Aorta (tissue), 5 donors: ENCODE measurements at regions not wholly inside any gene's neighbourhood (a gene's known extent, or its start where the extent isn't known, plus 50 kb on each side); places are given as distances from the start of the nearest gene placed in this dataset.
"Not testable (repeated sequence)": the region's sequence is repeated elsewhere in the genome, so short reads cannot be mapped to it uniquely, and the experiment has no call there.

Experiments
- ATAC-seq: fragments of 200-7000 bp; cut with Tn5 transposase; one replicate; pipeline ENCODE4 v1.9.1; 2022; ENCODE audit warnings: moderate library complexity; ENCODE audit not compliant: low FRiP score
- DNase-seq, 2 donors: peaks; one replicate each; pipeline ENCODE4 v3.0.0-alpha.2; 2020
- H3K27ac ChIP-seq, 2 donors: one replicate each; pipeline ENCODE4 v1.5.1; 2013; ENCODE audit warnings: low read length in 2 of 2, mild to moderate bottlenecking in 2 of 2, moderate library complexity in 2 of 2, control low read depth in 1 of 2, inconsistent platforms in 1 of 2, low read depth in 1 of 2
- H3K27me3 ChIP-seq, 2 donors: one replicate each; pipeline ENCODE4 v1.6.1; 2013; ENCODE audit warnings: control low read depth in 1 of 2, low read length in 1 of 2, mild to moderate bottlenecking in 1 of 2, moderate library complexity in 1 of 2; ENCODE audit not compliant: insufficient read depth in 2 of 2, control insufficient read depth in 1 of 2
- H3K36me3 ChIP-seq, 2 donors: one replicate each; pipeline ENCODE4 v1.6.1; 2013; ENCODE audit warnings: control low read depth in 1 of 2, low read length in 1 of 2, mild to moderate bottlenecking in 1 of 2; ENCODE audit not compliant: insufficient read depth in 2 of 2, control insufficient read depth in 1 of 2
- H3K4me1 ChIP-seq, 2 donors: one replicate each; pipeline ENCODE4 v1.6.1; 2013; ENCODE audit warnings: low read length in 2 of 2, control low read depth in 1 of 2, mild to moderate bottlenecking in 1 of 2, moderate library complexity in 1 of 2; ENCODE audit not compliant: insufficient read depth in 2 of 2, control insufficient read depth in 1 of 2
- H3K4me3 ChIP-seq, 2 donors: one replicate each; pipeline ENCODE4 v1.5.1; 2013; ENCODE audit warnings: low read length in 2 of 2, control low read depth in 1 of 2, mild to moderate bottlenecking in 1 of 2
- H3K9me3 ChIP-seq: one replicate; pipeline ENCODE4 v1.6.1; 2013; ENCODE audit warnings: mild to moderate bottlenecking, low read length; ENCODE audit not compliant: control insufficient read depth
- WGBS, 2 donors: extraction: QIAGEN DNeasy Blood & Tissue Kit; methylation state at CpG; one replicate each; pipeline ENCODE4 v1.1.7; 2013; 5-methylcytosine and 5-hydroxymethylcytosine counted together
- intact Hi-C, 2 donors: fragments of 100-400 bp; cut with DNase I; formaldehyde crosslinking; loops; one replicate each; pipeline versions ENCODE4 v1.14.2 to v1.15.0; 2022
- donor health status: healthy with polysubstance abuse.
- donor health status: Bipolar disorder and iron deficiency.
- donor health status: DM: no; HTN: no; CAD: no.
- donor health status: DM: no; HTN: no; CAD: no.
- donor health status: DM: yes; HTN: yes; CAD: no.

GRCh38 chr7:113267885-113268284, 149.5 kb upstream of the SMIM30 start:
- ATAC-seq (no peak), DNase-seq (no peak)
- H3K27ac ChIP-seq, result no peak overlapping the region
- intact Hi-C loops, result no loop called here
- 92 to 95% methylated on average over 4 of the region's 4 CpGs for whole genome bisulfite sequencing, 2 donors
- no peaks in the 10 kb centered on the region for H3K4me1 ChIP-seq
- no peak overlapping the region for H3K4me3 ChIP-seq
- H3K9me3 ChIP-seq, result peaks cover 4% of the 10 kb centered on the region
- H3K36me3 ChIP-seq, result no peaks in the 10 kb centered on the region
- no peaks in the 10 kb centered on the region for H3K27me3 ChIP-seq

DNA sequence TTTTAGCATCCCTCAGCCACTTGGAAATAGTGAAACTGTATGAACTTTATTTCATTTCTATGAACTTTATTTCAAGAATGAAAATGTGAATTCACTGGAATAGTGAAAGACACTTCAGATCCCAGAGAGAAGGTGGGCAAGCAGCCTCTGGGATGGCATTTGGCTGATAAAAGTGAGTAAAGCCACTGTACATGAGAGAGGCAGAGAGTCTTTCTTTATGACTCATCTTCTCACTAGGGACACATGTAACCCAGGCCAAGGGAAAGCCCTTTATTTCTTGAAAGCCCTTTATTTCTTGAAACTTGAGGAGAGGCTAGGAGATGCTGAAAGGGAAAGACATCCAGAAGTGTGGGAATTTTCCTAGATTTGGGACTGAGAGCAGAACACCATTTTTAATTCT, 148.9 kb upstream of the SMIM30 start:
- no peaks in the 10 kb centered on the region for H3K27me3 ChIP-seq
- H3K4me1 ChIP-seq, result no peaks in the 10 kb centered on the region
- H3K27ac ChIP-seq, result no peak overlapping the region
- ATAC-seq, result no peak
- H3K9me3 ChIP-seq, result peaks cover 4% of the 10 kb centered on the region
- intact Hi-C loops, result no loop called here
- H3K4me3 ChIP-seq, result no peak overlapping the region
- no peak for DNase-seq
- no peaks in the 10 kb centered on the region for H3K36me3 ChIP-seq

DNA sequence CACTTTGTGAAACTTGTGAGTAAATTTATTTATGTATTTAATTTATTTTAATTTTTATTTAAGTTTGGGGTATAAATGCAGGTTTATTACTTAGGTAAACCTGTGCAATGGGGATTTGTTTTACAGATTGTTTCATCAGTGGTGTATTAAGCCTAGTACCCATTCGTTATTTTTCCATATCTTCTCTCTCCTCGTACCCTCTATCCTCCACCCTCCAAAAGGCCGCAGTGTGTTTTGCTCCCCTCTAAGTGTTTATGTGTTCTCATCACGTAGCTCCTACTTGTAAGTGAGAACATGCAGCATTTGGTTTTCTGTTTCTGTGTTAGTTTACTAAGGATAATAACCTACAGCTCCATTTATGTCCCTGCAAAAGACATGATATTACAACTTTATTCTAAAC, 145.4 kb upstream of the SMIM30 start:
- Histone ChIP-seq H3K4me1 (no peaks in the 10 kb centered on the region), H3K4me3 (no peak overlapping the region), H3K27me3 (no peaks in the 10 kb centered on the region), H3K9me3 (peaks cover 3% of the 10 kb centered on the region), H3K36me3 (no peaks in the 10 kb centered on the region), H3K27ac (no peak overlapping the region)
- WGBS, 2 donors, result 89 to 94% methylated on average over 4 of the region's 4 CpGs
- ATAC-seq (no peak), DNase-seq (no peak)
- intact Hi-C loops, result no loop called here

- H3K36me3 ChIP-seq, intact Hi-C loops, H3K4me3 ChIP-seq, H3K27ac ChIP-seq, H3K9me3 ChIP-seq, H3K27me3 ChIP-seq, H3K4me1 ChIP-seq, ATAC-seq, DNase-seq: not testable (repeated sequence)
- WGBS, 2 donors, result 94 to 95% methylated on average over 27 to 28 of the region's 28 CpGs
Observed at GRCh38 chr7:113263215-113263742, 144.9 kb upstream of the SMIM30 start.

DNA sequence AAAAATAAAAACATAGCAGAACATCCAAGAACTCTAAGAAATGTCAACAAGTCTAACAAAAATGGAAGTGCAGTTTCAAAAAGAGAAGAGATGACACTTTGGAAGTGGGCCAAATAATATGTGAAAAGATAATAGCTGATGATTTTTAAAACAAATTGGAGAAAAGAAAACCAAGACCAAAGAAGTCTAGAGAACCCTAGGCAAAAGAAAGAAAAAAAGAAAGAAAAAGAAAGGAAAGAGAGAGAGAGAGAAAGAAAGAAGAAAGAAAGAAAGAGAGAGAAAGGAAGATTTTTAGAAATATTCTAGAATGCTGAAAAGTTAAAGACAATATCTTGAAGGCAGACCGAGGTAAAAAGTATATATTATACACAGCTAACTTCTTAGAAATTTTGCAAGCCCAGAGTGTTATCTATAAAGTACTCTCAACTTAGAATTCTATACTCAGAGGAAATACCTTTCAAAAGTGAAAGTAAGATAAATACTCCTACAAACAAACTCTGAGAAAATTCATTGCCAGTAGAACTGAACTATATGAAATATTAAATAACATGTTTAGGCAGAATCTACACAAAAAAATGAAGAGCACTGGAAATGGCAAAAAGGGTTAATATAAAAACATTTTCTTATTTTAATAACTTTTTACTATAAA, 138.7 kb upstream of the SMIM30 start:
- intact Hi-C loops, result no loop called here
- no peak for DNase-seq
- no peaks in the 10 kb centered on the region for H3K4me1 ChIP-seq
- H3K36me3 ChIP-seq, result no peaks in the 10 kb centered on the region
- H3K4me3 ChIP-seq, result no peak overlapping the region
- H3K9me3 ChIP-seq, result no peaks in the 10 kb centered on the region
- WGBS, 2 donors, result 3 to 14% methylated on average over 1 of the region's 1 CpG
- no peaks in the 10 kb centered on the region for H3K27me3 ChIP-seq
- no peak for ATAC-seq
- no peak overlapping the region for H3K27ac ChIP-seq

GRCh38 chr7:113247198-113247597, 128.8 kb upstream of the SMIM30 start:
- Histone ChIP-seq H3K4me3 (no peak overlapping the region), H3K4me1 (no peaks in the 10 kb centered on the region), H3K27me3 (no peaks in the 10 kb centered on the region), H3K36me3 (no peaks in the 10 kb centered on the region), H3K27ac (no peak overlapping the region), H3K9me3 (no peaks in the 10 kb centered on the region)
- ATAC-seq, result no peak
- DNase-seq, result no peak
- intact Hi-C loops, result no loop called here
- 27 to 30% methylated on average over 3 of the region's 3 CpGs for WGBS, 2 donors

DNA sequence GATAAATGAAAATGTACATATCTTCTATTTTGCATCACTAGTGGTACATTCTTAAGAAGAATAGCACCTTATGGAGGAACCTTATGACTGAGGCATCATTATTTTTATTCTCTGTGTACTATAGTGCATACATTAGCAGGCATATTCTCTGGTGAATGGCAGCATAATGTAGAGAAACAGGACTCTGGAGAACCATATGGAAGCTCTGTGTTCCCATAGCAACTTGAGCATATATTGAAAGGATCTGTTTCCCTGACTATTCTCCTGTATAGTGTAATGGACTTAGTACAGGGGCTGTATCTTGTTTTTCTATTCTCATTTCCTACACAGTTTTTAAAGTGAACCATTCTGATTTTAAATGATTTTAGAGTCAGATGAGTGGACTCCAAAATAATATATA, 128.4 kb upstream of the SMIM30 start:
- Histone ChIP-seq H3K9me3 (no peaks in the 10 kb centered on the region), H3K4me3 (no peak overlapping the region), H3K36me3 (no peaks in the 10 kb centered on the region), H3K4me1 (no peaks in the 10 kb centered on the region), H3K27ac (no peak overlapping the region), H3K27me3 (no peaks in the 10 kb centered on the region)
- DNase-seq (no peak), ATAC-seq (no peak)
- intact Hi-C loops, result no loop called here

GRCh38 chr7:113232885-113233284, 114.5 kb upstream of the SMIM30 start:
- no peaks in the 10 kb centered on the region for H3K36me3 ChIP-seq
- intact Hi-C loops, result no loop called here
- ATAC-seq (no peak), DNase-seq (no peak)
- H3K27me3 ChIP-seq, result no peaks in the 10 kb centered on the region
- no peaks in the 10 kb centered on the region for H3K9me3 ChIP-seq
- no peak overlapping the region for H3K27ac ChIP-seq
- WGBS, 2 donors, result 38 to 49% methylated on average over 2 of the region's 2 CpGs
- H3K4me3 ChIP-seq, result no peak overlapping the region
- H3K4me1 ChIP-seq, result no peaks in the 10 kb centered on the region

DNA sequence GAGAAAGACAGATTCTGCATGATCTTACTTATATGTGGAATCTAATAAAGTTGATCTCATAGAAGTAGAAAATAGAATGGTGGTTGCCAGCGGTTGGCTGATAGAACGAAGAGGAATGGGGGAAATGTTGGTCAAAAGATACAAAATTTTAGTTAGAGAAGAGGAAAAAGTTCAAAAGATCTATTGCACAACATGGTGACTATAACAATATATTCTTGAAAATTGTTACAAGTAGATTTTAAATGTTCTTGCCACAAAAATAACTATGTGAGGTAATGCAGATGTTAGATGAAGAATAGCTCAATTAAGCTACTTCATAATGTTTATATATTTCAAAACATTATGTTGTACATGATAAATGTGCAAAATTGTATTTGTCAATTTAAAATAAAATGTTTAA, 112.3 kb upstream of the SMIM30 start:
- Histone ChIP-seq H3K4me3 (no peak overlapping the region), H3K4me1 (no peaks in the 10 kb centered on the region), H3K27me3 (peaks cover 0 to 3% of the 10 kb centered on the region in 2 donors), H3K36me3 (no peaks in the 10 kb centered on the region), H3K27ac (no peak overlapping the region), H3K9me3 (peaks cover 7% of the 10 kb centered on the region)
- no peak for ATAC-seq
- DNase-seq, result no peak
- 85 to 95% methylated on average over 2 of the region's 2 CpGs for WGBS, 2 donors
- intact Hi-C loops, result no loop called here
